ENCODE measurements at regions not wholly inside any gene's neighbourhood (a gene's known extent, or its start where the extent isn't known, plus 50 kb on each side); places are given as distances from the start of the nearest gene placed in this dataset.
A peak's percentile ranks its signal among the peaks of the same experiment; 100 is the strongest.

- Mint-ChIP-seq H3K27me3 (ENCODE audit: low read depth) (no peaks in the 10 kb centered on the region), H3K4me3 (no peak overlapping the region), H3K27ac (peak overlapping the region in 1 of 3 experiments; percentile 17; a peak in 1 of 7 replicates), H3K36me3 (ENCODE audit: insufficient read depth in 1 of 3, low read depth in 3 of 3) (no peaks in the 10 kb centered on the region; a peak in 2 of 7 replicates), H3K9me3 (no peaks in the 10 kb centered on the region), H3K4me1 (peaks cover 11 to 12% of the 10 kb centered on the region in 2 experiments)
- WGBS (ENCODE audit: extremely low coverage, insufficient read length, low lambda C conversion rate), result no CpG with 5 or more reads among the region's 16 CpGs
- no peaks in the 10 kb centered on the region for H3K79me2 ChIP-seq (ENCODE audit: insufficient read depth, low read length)
- no peak overlapping the region for H2BK120ac ChIP-seq (ENCODE audit: low read depth, low read length, poor library complexity, severe bottlenecking)
- no peak overlapping the region for H2BK20ac ChIP-seq (ENCODE audit: low read depth, low read length, poor library complexity, severe bottlenecking)
- no peaks in the 10 kb centered on the region for H3K23me2 ChIP-seq (ENCODE audit: insufficient read length, low read depth, low read length, poor library complexity, severe bottlenecking)
- peak overlapping the region; percentile 34 for H3K23ac ChIP-seq (ENCODE audit: insufficient read length, low read depth, low read length)
- no peak overlapping the region for H3K4ac ChIP-seq (ENCODE audit: low read depth, low read length)
- H3K27ac ChIP-seq (ENCODE audit: insufficient read length, low read depth, low read length), result no peak overlapping the region
- no peak for TF ChIP-seq CTCF (conservative IDR thresholded peaks at IDR 0.05)
- H4K5ac ChIP-seq (ENCODE audit: insufficient read length, low read depth, low read length), result no peak overlapping the region
- no peak overlapping the region for H2AFZ ChIP-seq (ENCODE audit: low read length)
- H3T11ph ChIP-seq (ENCODE audit: low read length), result no peak overlapping the region
- no peak overlapping the region for H4K91ac ChIP-seq (ENCODE audit: insufficient read length, low read depth, low read length)
- H4K20me1 ChIP-seq (ENCODE audit: control insufficient read depth, insufficient read depth, insufficient read length), result no peaks in the 10 kb centered on the region
- no peak overlapping the region for H2BK15ac ChIP-seq (ENCODE audit: low read depth, low read length)
- H3K9me3 ChIP-seq (ENCODE audit: control insufficient read depth, low read depth, low read length), result no peaks in the 10 kb centered on the region
- H3K9ac ChIP-seq (ENCODE audit: extremely low read depth, insufficient read length, low read length), result no peak overlapping the region
- no peak overlapping the region for H4K8ac ChIP-seq (replicated peaks; ENCODE audit: insufficient read length, low read depth, low read length)
- no peaks in the 10 kb centered on the region for H3K27me3 ChIP-seq (ENCODE audit: insufficient read depth, low read length)
- no peaks in the 10 kb centered on the region for H3K79me1 ChIP-seq (ENCODE audit: insufficient read depth, low read depth, low read length, poor library complexity, severe bottlenecking)
- no peak overlapping the region for H2BK12ac ChIP-seq (ENCODE audit: insufficient read length, low read depth, low read length)
- no peak for DNase-seq
- no peak overlapping the region for H3K14ac ChIP-seq (ENCODE audit: insufficient read depth, low read length)
- H3K4me2 ChIP-seq (ENCODE audit: insufficient read depth, insufficient read length, low read length), result no peak overlapping the region
- H3K4me1 ChIP-seq (ENCODE audit: insufficient read depth, low read length), result no peaks in the 10 kb centered on the region
- H3K18ac ChIP-seq (ENCODE audit: insufficient read length, low read depth, low read length), result no peak overlapping the region
- H2AK5ac ChIP-seq (ENCODE audit: insufficient read length, low read length), result no peak overlapping the region
- H2BK5ac ChIP-seq (ENCODE audit: insufficient read length, low read length), result no peak overlapping the region
- no peak overlapping the region for H3K56ac ChIP-seq (ENCODE audit: insufficient read length, low read depth, low read length)
Observed at GRCh38 chr5:4581289-4581688, 558.8 kb upstream of the ADAMTS16 start.

Measured in H9 (cell line).